Liver (tissue), 8 donors: ENCODE measurements at regions not wholly inside any gene's neighbourhood (a gene's known extent, or its start where the extent isn't known, plus 50 kb on each side); places are given as distances from the start of the nearest gene placed in this dataset.

Source experiments
- DNase-seq: peaks from one replicate; pipeline ENCODE4 v3.0.0-alpha.2; 2017; ENCODE audit warnings: low spot score
- H3K27ac ChIP-seq, 2 donors: one replicate each; pipeline ENCODE4 v1.7.0; 2013; ENCODE audit warnings: inconsistent platforms in 2 of 2, low read length in 2 of 2, control low read depth in 1 of 2, low read depth in 1 of 2, mild to moderate bottlenecking in 1 of 2
- H3K27me3 ChIP-seq, 4 donors: one replicate each; pipeline versions ENCODE4 v1.6.1 to v1.7.0; 2013; ENCODE audit warnings: low read length in 3 of 4, inconsistent platforms in 1 of 4, mild to moderate bottlenecking in 1 of 4, moderate library complexity in 1 of 4; ENCODE audit not compliant: control insufficient read depth in 4 of 4, insufficient read depth in 4 of 4
- H3K36me3 ChIP-seq, 4 donors: one replicate each; pipeline versions ENCODE4 v1.6.1 to v1.7.0; 2013; ENCODE audit warnings: low read length in 3 of 4, mild to moderate bottlenecking in 3 of 4, low read depth in 1 of 4, moderate library complexity in 1 of 4; ENCODE audit not compliant: control insufficient read depth in 4 of 4, insufficient read depth in 3 of 4
- H3K4me1 ChIP-seq, 4 donors: one replicate each; pipeline versions ENCODE4 v1.6.1 to v1.7.0; 2013; ENCODE audit warnings: low read length in 3 of 4, mild to moderate bottlenecking in 3 of 4, moderate library complexity in 1 of 4; ENCODE audit not compliant: control insufficient read depth in 4 of 4, insufficient read depth in 4 of 4
- H3K4me3 ChIP-seq, 3 donors: one replicate each; pipeline versions ENCODE4 v1.6.1 to v1.7.0; 2013; ENCODE audit warnings: low read length in 3 of 3, control low read depth in 1 of 3, low read depth in 1 of 3, mild to moderate bottlenecking in 1 of 3
- H3K9ac ChIP-seq, 2 donors: one replicate each; pipeline ENCODE4 v1.7.0; 2013; ENCODE audit warnings: low read length in 2 of 2, mild to moderate bottlenecking in 2 of 2, moderate library complexity in 2 of 2, control low read depth in 1 of 2, low read depth in 1 of 2
- H3K9me3 ChIP-seq, 4 donors: one replicate each; pipeline versions ENCODE4 v1.6.1 to v1.7.0; 2013; ENCODE audit warnings: low read length in 3 of 4; ENCODE audit not compliant: control insufficient read depth in 4 of 4
- ATF3 ChIP-seq: IDR thresholded peaks from 2 replicates; pipeline ENCODE4 v1.6.1; 2016; ENCODE audit warnings: antibody characterized with exemption
- CTCF ChIP-seq: fragments of 150-350 bp; IDR thresholded peaks from 2 replicates; pipeline ENCODE4 v1.5.1; 2017; ENCODE audit warnings: improper control_type of control experiment, low read depth, low read length; ENCODE audit not compliant: missing input control
- EGR1 ChIP-seq, 2 donors: IDR thresholded peaks; 2 replicates each; pipeline ENCODE4 v1.6.1; 2016 to 2018; ENCODE audit warnings: antibody characterized with exemption in 2 of 2, low read depth in 2 of 2
- FOXA1 ChIP-seq: IDR thresholded peaks from 2 replicates; pipeline ENCODE4 v1.6.1; 2016; ENCODE audit warnings: antibody characterized with exemption
- FOXA2 ChIP-seq: IDR thresholded peaks from 2 replicates; pipeline ENCODE4 v1.6.1; 2016; ENCODE audit warnings: antibody characterized with exemption
- GABPA ChIP-seq, 2 donors: IDR thresholded peaks in 1 of 2; conservative IDR thresholded peaks in 1 of 2; 2 replicates each; pipeline ENCODE4 v1.6.1; 2016; ENCODE audit warnings: antibody characterized with exemption in 2 of 2, mild to moderate bottlenecking in 1 of 2, moderate library complexity in 1 of 2
- HNF4G ChIP-seq: IDR thresholded peaks from 2 replicates; pipeline ENCODE4 v1.6.1; 2016; ENCODE audit warnings: antibody characterized with exemption
- JUND ChIP-seq, 2 donors: IDR thresholded peaks; 2 replicates each; pipeline ENCODE4 v1.6.1; 2016; ENCODE audit warnings: antibody characterized with exemption in 2 of 2
- MAX ChIP-seq: IDR thresholded peaks from 2 replicates; pipeline ENCODE4 v1.6.1; 2016; ENCODE audit warnings: antibody characterized with exemption
- NR2F2 ChIP-seq: IDR thresholded peaks from 2 replicates; pipeline ENCODE4 v1.6.1; 2016; ENCODE audit warnings: antibody characterized with exemption
- RAD21 ChIP-seq, 2 donors: IDR thresholded peaks; 2 replicates each; pipeline ENCODE4 v1.6.1; 2016; ENCODE audit warnings: antibody characterized with exemption in 2 of 2, mild to moderate bottlenecking in 2 of 2
- REST ChIP-seq: IDR thresholded peaks from 2 replicates; pipeline ENCODE4 v1.6.1; 2016; ENCODE audit warnings: antibody characterized with exemption, mild to moderate bottlenecking
- RXRA ChIP-seq, 2 donors: IDR thresholded peaks; 2 replicates each; pipeline ENCODE4 v1.6.1; 2017 to 2018; ENCODE audit warnings: antibody characterized with exemption in 2 of 2, mild to moderate bottlenecking in 1 of 2
- SP1 ChIP-seq: IDR thresholded peaks from 2 replicates; pipeline ENCODE4 v1.6.1; 2018; ENCODE audit warnings: antibody characterized with exemption, mild to moderate bottlenecking
- TAF1 ChIP-seq: conservative IDR thresholded peaks from 2 replicates; pipeline ENCODE4 v1.6.1; 2016; ENCODE audit warnings: antibody characterized with exemption, mild to moderate bottlenecking
- YY1 ChIP-seq: IDR thresholded peaks from 2 replicates; pipeline ENCODE4 v1.6.1; 2016; ENCODE audit warnings: antibody characterized with exemption, mild to moderate bottlenecking
- ZBTB33 ChIP-seq: IDR thresholded peaks from 2 replicates; pipeline ENCODE4 v1.6.1; 2016; ENCODE audit warnings: antibody characterized with exemption
- WGBS: extraction: QIAGEN DNeasy Blood & Tissue Kit; methylation state at CpG from one replicate; pipeline ENCODE4 v1.1.7; 2013; 5-methylcytosine and 5-hydroxymethylcytosine counted together
- donor health status: healthy.
- donor health status: healthy.
- donor health status: healthy.
- donor health status: healthy.
- donor health status: healthy.

GRCh38 chr16:79887541-79888540, 287.3 kb upstream of the MAF start:
- no peak overlapping the region for H3K27ac ChIP-seq
- no peaks in the 10 kb centered on the region for H3K27me3 ChIP-seq
- WGBS, result 76% methylated on average over 8 of the region's 8 CpGs
- no peak overlapping the region for H3K9ac ChIP-seq
- H3K36me3 ChIP-seq, result no peaks in the 10 kb centered on the region
- no peaks in the 10 kb centered on the region for H3K9me3 ChIP-seq
- DNase-seq, result no peak
- H3K4me1 ChIP-seq, result peaks cover 0 to 4% (median 0%) of the 10 kb centered on the region in 4 donors
- TF ChIP-seq JUND (IDR thresholded peaks at IDR 0.05) (no peak), SP1 (no peak), FOXA1 (no peak), RXRA (IDR thresholded peaks at IDR 0.05) (no peak), GABPA (IDR thresholded peaks at IDR 0.05 in 1 of 2, conservative IDR thresholded peaks at IDR 0.05 in 1 of 2) (no peak), FOXA2 (no peak), NR2F2 (no peak), ZBTB33 (no peak), MAX (no peak), ATF3 (no peak), TAF1 (no peak), EGR1 (IDR thresholded peaks at IDR 0.05; ENCODE audit: low read depth in 2 of 2) (no peak), REST (no peak), CTCF (no peak), YY1 (no peak), HNF4G (no peak), RAD21 (IDR thresholded peaks at IDR 0.05) (no peak)
- no peak overlapping the region for H3K4me3 ChIP-seq
